ENCODE measurements at regions not wholly inside any gene's neighbourhood (a gene's known extent, or its start where the extent isn't known, plus 50 kb on each side); places are given as distances from the start of the nearest gene placed in this dataset.

GRCh38 chr1:82879701-82880305, 1079.1 kb downstream of the ADGRL2 start:
- WGBS, 2 donors = 35 to 58% methylated on average over 4 of the region's 4 CpGs
- intact Hi-C loops (cut with DNase I) = no loop called here
- H3K36me3 ChIP-seq = no peaks in the 10 kb centered on the region

GRCh38 chr1:82875170-82875569, 1074.4 kb downstream of the ADGRL2 start:
- H3K4me3 ChIP-seq = no peak overlapping the region
- H3K36me3 ChIP-seq = no peaks in the 10 kb centered on the region
- H3K4me1 ChIP-seq = no peaks in the 10 kb centered on the region
- WGBS, 2 donors = 67 to 89% methylated on average over 1 of the region's 1 CpG
- intact Hi-C loops (cut with DNase I) = no loop called here
- H3K27me3 ChIP-seq = no peaks in the 10 kb centered on the region
- H3K27ac ChIP-seq = no peak overlapping the region
- H3K9me3 ChIP-seq = no peaks in the 10 kb centered on the region
- DNase-seq = no peak
- no peak for TF ChIP-seq EP300 (IDR thresholded peaks at IDR 0.05)
- no peak for TF ChIP-seq CTCF (IDR thresholded peaks at IDR 0.05)
- no peak for TF ChIP-seq POLR2AphosphoS5 (IDR thresholded peaks at IDR 0.05)
- no peak for TF ChIP-seq POLR2A (IDR thresholded peaks at IDR 0.05)

More at GRCh38 chr1:82879701-82880305, 1079.1 kb downstream of the ADGRL2 start:
- no peak for DNase-seq
- Histone ChIP-seq H3K4me3 (no peak overlapping the region), H3K9me3 (no peaks in the 10 kb centered on the region), H3K4me1 (no peaks in the 10 kb centered on the region), H3K27ac (no peak overlapping the region), H3K27me3 (no peaks in the 10 kb centered on the region)
- TF ChIP-seq EP300 (IDR thresholded peaks at IDR 0.05) (no peak), POLR2AphosphoS5 (IDR thresholded peaks at IDR 0.05) (no peak), POLR2A (IDR thresholded peaks at IDR 0.05) (no peak), CTCF (IDR thresholded peaks at IDR 0.05) (no peak)

GRCh38 chr1:82874041-82874440, 1073.3 kb downstream of the ADGRL2 start:
- DNase-seq = no peak
- no peak overlapping the region for H3K4me3 ChIP-seq
- no peaks in the 10 kb centered on the region for H3K36me3 ChIP-seq
- no peaks in the 10 kb centered on the region for H3K27me3 ChIP-seq
- no peak overlapping the region for H3K27ac ChIP-seq
- no peaks in the 10 kb centered on the region for H3K9me3 ChIP-seq
- no peaks in the 10 kb centered on the region for H3K4me1 ChIP-seq
- no peak for TF ChIP-seq POLR2AphosphoS5 (IDR thresholded peaks at IDR 0.05)
- TF ChIP-seq EP300 (IDR thresholded peaks at IDR 0.05) = no peak
- TF ChIP-seq CTCF (IDR thresholded peaks at IDR 0.05) = no peak
- TF ChIP-seq POLR2A (IDR thresholded peaks at IDR 0.05) = no peak
- intact Hi-C loops (cut with DNase I) = no loop called here

- no peak overlapping the region for H3K4me3 ChIP-seq
- H3K27me3 ChIP-seq = no peaks in the 10 kb centered on the region
- intact Hi-C loops (cut with DNase I) = no loop called here
- no peaks in the 10 kb centered on the region for H3K36me3 ChIP-seq
- H3K27ac ChIP-seq = no peak overlapping the region
- 68 to 88% methylated on average over 2 of the region's 2 CpGs for WGBS, 2 donors
- TF ChIP-seq CTCF (IDR thresholded peaks at IDR 0.05) (no peak), EP300 (IDR thresholded peaks at IDR 0.05) (no peak), POLR2A (IDR thresholded peaks at IDR 0.05) (no peak), POLR2AphosphoS5 (IDR thresholded peaks at IDR 0.05) (no peak)
- no peaks in the 10 kb centered on the region for H3K9me3 ChIP-seq
- peaks cover 0 to 5% (median 0%) of the 10 kb centered on the region in 4 donors for H3K4me1 ChIP-seq
- DNase-seq = no peak
Observed at GRCh38 chr1:82870332-82870731, 1069.6 kb downstream of the ADGRL2 start.

- no peak for DNase-seq
- intact Hi-C loops (cut with DNase I) = no loop called here
Observed at GRCh38 chr1:82867781-82868180, 1067.0 kb downstream of the ADGRL2 start.

More at GRCh38 chr1:82867781-82868180, 1067.0 kb downstream of the ADGRL2 start:
- WGBS, 2 donors = 86 to 91% methylated on average over 4 of the region's 4 CpGs
- no peaks in the 10 kb centered on the region for H3K9me3 ChIP-seq
- peaks cover 0 to 5% (median 0%) of the 10 kb centered on the region in 4 donors for H3K4me1 ChIP-seq
- H3K4me3 ChIP-seq = no peak overlapping the region
- no peak for TF ChIP-seq POLR2AphosphoS5 (IDR thresholded peaks at IDR 0.05)
- TF ChIP-seq CTCF (IDR thresholded peaks at IDR 0.05) = no peak
- no peak for TF ChIP-seq EP300 (IDR thresholded peaks at IDR 0.05)
- TF ChIP-seq POLR2A (IDR thresholded peaks at IDR 0.05) = no peak
- H3K27ac ChIP-seq = no peak overlapping the region
- H3K27me3 ChIP-seq = no peaks in the 10 kb centered on the region
- no peaks in the 10 kb centered on the region for H3K36me3 ChIP-seq
